A673 (cell line): ENCODE measurements at regions not wholly inside any gene's neighbourhood (a gene's known extent, or its start where the extent isn't known, plus 50 kb on each side); places are given as distances from the start of the nearest gene placed in this dataset.

Experiments
- BruUV-seq: library from RNA; stranded (reverse); fragments of 400-500 nt; replicated peaks from 2 replicates; lab custom pipeline; 2021; lab: Mats Ljungman, UMichigan
- CTCF ChIA-PET: fragments of 300-600 bp; sonication (Branson Sonifier 250); formaldehyde crosslinking; loops from one replicate; lab custom pipeline; 2022; ENCODE audit warnings: antibody characterized with exemption; lab: Charles Lee
- POLR2A ChIA-PET: fragments of 300-600 bp; sonication (Branson Sonifier 250); formaldehyde crosslinking; loops from one replicate; lab custom pipeline; 2022; ENCODE audit warnings: antibody characterized with exemption; ENCODE audit not compliant: low non-redundant PET; lab: Charles Lee
- DNase-seq: peaks from one replicate; pipeline ENCODE4 v3.0.0-alpha.2; 2015; ENCODE audit warnings: low spot score
- H3K27ac ChIP-seq: fragments of 200-600 bp; sonication (generic); 2 replicates; pipeline ENCODE4 v1.5.1; 2016; ENCODE audit warnings: mixed run types, low read depth, mild to moderate bottlenecking, mixed read lengths, antibody characterized with exemption, low read length; ENCODE audit not compliant: poor library complexity, severe bottlenecking
- H3K27me3 ChIP-seq: fragments of 200-600 bp; sonication (generic); replicated peaks from 2 replicates; pipeline ENCODE4 v1.6.1; 2017; ENCODE audit warnings: mixed run types, low read depth, mild to moderate bottlenecking, mixed read lengths, antibody characterized with exemption, low read length; ENCODE audit not compliant: insufficient read depth, poor library complexity
- H3K36me3 ChIP-seq: fragments of 200-600 bp; sonication (generic); 2 replicates; pipeline ENCODE4 v1.6.1; 2016; ENCODE audit warnings: mixed run types, mild to moderate bottlenecking, mixed read lengths, antibody characterized with exemption, low read length; ENCODE audit not compliant: insufficient read depth, poor library complexity, severe bottlenecking
- H3K4me1 ChIP-seq: fragments of 200-600 bp; sonication (generic); 2 replicates; pipeline ENCODE4 v1.6.1; 2017; ENCODE audit warnings: mixed run types, mild to moderate bottlenecking, mixed read lengths, antibody characterized with exemption, low read length; ENCODE audit not compliant: insufficient read depth, poor library complexity, severe bottlenecking
- H3K4me3 ChIP-seq: fragments of 200-600 bp; sonication (generic); 2 replicates; pipeline ENCODE4 v1.5.1; 2016; ENCODE audit warnings: low read depth, mixed run types, mild to moderate bottlenecking, mixed read lengths, low read length; ENCODE audit not compliant: poor library complexity, severe bottlenecking
- H3K9me3 ChIP-seq: fragments of 200-600 bp; sonication (generic); 2 replicates; pipeline ENCODE4 v1.6.1; 2016; ENCODE audit warnings: mixed run types, low read depth, mild to moderate bottlenecking, mixed read lengths, antibody characterized with exemption, low read length; ENCODE audit not compliant: poor library complexity, severe bottlenecking
- CTCF ChIP-seq: fragments of 300-800, 200-600 bp; sonication (generic); conservative IDR thresholded peaks from 2 replicates; pipeline ENCODE4 v1.5.1; 2017; ENCODE audit warnings: low read depth, mild to moderate bottlenecking, antibody characterized with exemption, low read length, moderate library complexity, mixed read lengths
- EZH2 ChIP-seq: fragments of 200-600 bp; sonication (generic); IDR thresholded peaks from 2 replicates; pipeline ENCODE4 v1.6.1; 2017; ENCODE audit warnings: borderline replicate concordance, low read depth, mild to moderate bottlenecking, mixed read lengths, antibody characterized with exemption, low read length; ENCODE audit not compliant: poor library complexity, severe bottlenecking
- intact Hi-C: fragments of 100-400 bp; cut with micrococcal nuclease; formaldehyde crosslinking; loops from one replicate; pipeline ENCODE4 v1.10.0; 2022; ENCODE audit not compliant: unreplicated experiment

GRCh38 chr18:55034742-55035141 is 75.5 kb upstream of the CCDC68 start:
- DNase-seq: no peak
- no TSS peak for BruUV-seq
- H3K27me3 ChIP-seq: peaks cover 52% of the 10 kb centered on the region
- intact Hi-C loops: no loop called here
- H3K4me3 ChIP-seq: no peak overlapping the region
- no peaks in the 10 kb centered on the region for H3K4me1 ChIP-seq
- TF ChIP-seq EZH2 (no peak), CTCF (no peak)
- H3K36me3 ChIP-seq: no peaks in the 10 kb centered on the region
- POLR2A ChIA-PET: no interaction called here
- no peaks in the 10 kb centered on the region for H3K9me3 ChIP-seq
- no peak overlapping the region for H3K27ac ChIP-seq
- CTCF ChIA-PET: no interaction called here

GRCh38 chr18:55031979-55032378 is 72.7 kb upstream of the CCDC68 start:
- peaks cover 39% of the 10 kb centered on the region for H3K27me3 ChIP-seq
- H3K9me3 ChIP-seq: no peaks in the 10 kb centered on the region
- no TSS peak for BruUV-seq
- intact Hi-C loops: no loop called here
- TF ChIP-seq CTCF: no peak
- TF ChIP-seq EZH2: no peak
- CTCF ChIA-PET: no interaction called here
- no peaks in the 10 kb centered on the region for H3K4me1 ChIP-seq
- no peak overlapping the region for H3K27ac ChIP-seq
- no peak for DNase-seq
- no peaks in the 10 kb centered on the region for H3K36me3 ChIP-seq
- no peak overlapping the region for H3K4me3 ChIP-seq
- POLR2A ChIA-PET: no interaction called here

GRCh38 chr18:55031576-55031975 is 72.3 kb upstream of the CCDC68 start:
- H3K4me1 ChIP-seq: no peaks in the 10 kb centered on the region
- peaks cover 35% of the 10 kb centered on the region for H3K27me3 ChIP-seq
- POLR2A ChIA-PET: no interaction called here
- no peak overlapping the region for H3K4me3 ChIP-seq
- CTCF ChIA-PET: no interaction called here
- no peak for DNase-seq
- H3K36me3 ChIP-seq: no peaks in the 10 kb centered on the region
- TF ChIP-seq EZH2: no peak
- no peak for TF ChIP-seq CTCF
- no peaks in the 10 kb centered on the region for H3K9me3 ChIP-seq
- BruUV-seq: no TSS peak
- H3K27ac ChIP-seq: no peak overlapping the region
- intact Hi-C loops: no loop called here
